ENCODE measurements at regions not wholly inside any gene's neighbourhood (a gene's known extent, or its start where the extent isn't known, plus 50 kb on each side); places are given as distances from the start of the nearest gene placed in this dataset.
"Not testable (repeated sequence)": the region's sequence is repeated elsewhere in the genome, so short reads cannot be mapped to it uniquely, and the experiment has no call there.

DNA sequence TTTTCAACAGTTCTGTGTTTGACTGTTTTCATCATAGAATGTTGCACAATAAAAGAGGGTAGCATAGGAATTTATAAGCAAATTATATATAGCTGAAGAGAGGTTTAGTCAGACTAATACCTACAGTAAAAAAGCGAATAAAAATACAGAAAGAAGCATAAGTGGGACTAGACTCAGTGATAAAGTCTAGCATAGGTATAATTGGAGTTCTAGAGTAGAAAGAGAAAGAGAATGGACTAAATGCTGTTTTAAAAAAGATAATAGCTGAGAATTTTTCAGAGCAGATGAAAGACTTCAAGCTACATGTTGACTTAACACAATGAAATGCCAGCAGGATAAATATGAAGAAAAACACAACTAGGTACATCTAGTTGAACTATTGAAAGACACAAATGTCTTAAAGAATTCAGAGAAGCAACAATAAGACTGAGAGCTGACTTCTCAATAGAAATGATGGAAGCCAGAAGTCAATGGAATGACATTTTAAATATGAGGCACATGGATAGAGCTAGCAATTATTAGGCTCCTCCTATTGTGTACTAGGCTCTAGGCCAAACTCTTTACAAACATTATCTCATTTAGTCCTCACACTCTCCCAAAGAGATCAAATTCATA lies 573.9 kb downstream of the ZNF608 start:
- no peak overlapping the region for H3K27ac ChIP-seq
- DNase-seq (ENCODE audit: low spot score) = no peak
- no peak for TF ChIP-seq CTCF (IDR thresholded peaks at IDR 0.05)
- H3K4me3 ChIP-seq = no peak overlapping the region

- H3K4me3 ChIP-seq; DNase-seq (ENCODE audit: low spot score); H3K27ac ChIP-seq: not testable (repeated sequence)
Measured at GRCh38 chr5:124168093-124168492, 578.3 kb downstream of the ZNF608 start.

- DNase-seq (ENCODE audit: low spot score) = no peak
- H3K27ac ChIP-seq = no peak overlapping the region
- no peak overlapping the region for H3K4me3 ChIP-seq
- TF ChIP-seq CTCF (IDR thresholded peaks at IDR 0.05) = no peak
Measured at GRCh38 chr5:124162767-124163532, 583.5 kb downstream of the ZNF608 start.

DNA sequence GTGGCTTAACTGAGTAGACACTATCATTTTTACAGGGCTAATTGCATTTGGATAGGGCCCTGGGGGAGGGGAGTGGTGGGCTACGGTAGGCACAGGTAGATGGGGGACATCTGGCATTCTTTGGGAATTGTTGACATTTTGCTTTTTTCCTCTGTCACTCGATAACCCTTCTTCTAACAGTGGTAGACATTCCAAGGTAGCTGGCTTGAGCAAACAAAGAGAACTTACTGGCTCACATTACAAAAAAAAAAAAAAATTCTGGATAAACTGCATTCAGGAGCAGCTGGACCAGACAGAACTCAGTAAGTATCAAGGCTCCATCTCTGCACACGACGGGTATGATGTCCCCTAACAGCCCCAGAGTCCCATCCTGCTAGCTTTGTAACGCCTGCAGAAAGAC lies 585.2 kb downstream of the ZNF608 start:
- no peak overlapping the region for H3K27ac ChIP-seq
- DNase-seq (ENCODE audit: low spot score) = no peak
- no peak for TF ChIP-seq CTCF (IDR thresholded peaks at IDR 0.05)

DNA sequence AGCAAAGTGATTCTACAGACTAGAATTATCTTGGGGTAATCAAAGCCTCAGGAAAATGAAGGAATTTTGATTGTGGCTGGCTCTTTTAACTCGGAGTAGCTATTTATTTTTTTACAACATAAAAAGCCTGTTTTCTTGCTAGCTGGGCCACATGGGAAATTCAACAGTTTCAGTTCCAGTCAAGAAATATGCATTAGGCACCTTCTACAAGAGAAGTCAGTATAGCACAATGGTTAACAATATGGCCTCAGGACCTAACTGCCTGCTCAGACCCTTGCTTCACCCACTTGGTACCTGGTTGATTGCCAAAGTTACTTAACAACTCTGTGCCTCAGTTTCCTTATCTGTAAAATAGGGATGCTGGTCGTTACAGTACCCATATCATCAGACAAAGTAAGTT lies 586.2 kb downstream of the ZNF608 start:
- DNase-seq (ENCODE audit: low spot score) = no peak
- TF ChIP-seq CTCF (IDR thresholded peaks at IDR 0.05) = no peak
- Histone ChIP-seq H3K27ac (no peak overlapping the region), H3K4me3 (no peak overlapping the region)

More for the DNA sequence above, 585.2 kb downstream of the ZNF608 start:
- no peak overlapping the region for H3K4me3 ChIP-seq

DNA sequence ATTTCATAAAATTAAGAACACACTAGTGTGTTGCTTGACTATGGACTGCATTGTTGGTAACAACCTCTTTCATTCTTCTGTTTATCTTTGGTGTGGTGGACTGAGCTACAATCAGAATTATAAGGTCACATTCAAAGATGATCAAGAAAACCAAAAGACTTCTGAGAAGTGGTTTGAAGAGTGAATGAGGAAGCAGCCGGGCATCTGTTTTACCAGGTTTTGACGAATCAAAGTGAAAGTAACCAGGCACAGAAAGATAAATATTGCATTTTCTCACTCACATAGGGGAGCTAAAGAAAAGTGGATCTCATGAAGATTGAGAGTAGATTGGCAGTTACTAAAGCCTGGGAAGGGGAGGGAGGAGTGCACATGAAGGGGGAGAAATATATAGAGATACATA lies 589.1 kb downstream of the ZNF608 start:
- DNase-seq (ENCODE audit: low spot score) = no peak
- Histone ChIP-seq H3K27ac (no peak overlapping the region), H3K4me3 (no peak overlapping the region)

More for the DNA sequence above, 589.1 kb downstream of the ZNF608 start:
- TF ChIP-seq CTCF (IDR thresholded peaks at IDR 0.05) = no peak
